Kidney (tissue), 13 donors: ENCODE measurements at regions not wholly inside any gene's neighbourhood (a gene's known extent, or its start where the extent isn't known, plus 50 kb on each side); places are given as distances from the start of the nearest gene placed in this dataset.

Experiments used
- DNase-seq, 5 donors: peaks; one replicate each; pipeline ENCODE4 v3.0.0-alpha.2; 2013 to 2020
- FAIRE-seq: peaks from 2 replicates; lab custom pipeline; 2012; peaks lifted over from hg19 to GRCh38; lab: Jason Lieb, UNC
- H3K27ac ChIP-seq, 2 donors: one replicate each; pipeline ENCODE4 v1.7.0; 2013; ENCODE audit warnings: low read depth in 2 of 2, low read length in 2 of 2, inconsistent platforms in 1 of 2
- H3K27me3 ChIP-seq: one replicate; pipeline ENCODE4 v1.7.1; 2013; ENCODE audit warnings: low read length, inconsistent platforms; ENCODE audit not compliant: control insufficient read depth, insufficient read depth
- H3K36me3 ChIP-seq, 3 donors: one replicate each; pipeline versions ENCODE4 v1.7.0 to v1.7.1; 2013; ENCODE audit warnings: low read length in 3 of 3, control low read depth in 1 of 3, inconsistent platforms in 1 of 3; ENCODE audit not compliant: insufficient read depth in 3 of 3, control insufficient read depth in 2 of 3
- H3K4me1 ChIP-seq, 3 donors: one replicate each; pipeline versions ENCODE4 v1.7.0 to v1.7.1; 2013; ENCODE audit warnings: low read length in 3 of 3, inconsistent platforms in 1 of 3, low read depth in 1 of 3; ENCODE audit not compliant: control insufficient read depth in 2 of 3, insufficient read depth in 2 of 3
- H3K4me3 ChIP-seq, 3 donors: one replicate each; pipeline versions ENCODE4 v1.7.0 to v1.8.1; 2013; ENCODE audit warnings: low read length in 3 of 3, control low read depth in 1 of 3, inconsistent platforms in 1 of 3
- H3K9ac ChIP-seq, 3 donors: one replicate each; pipeline versions ENCODE4 v1.7.0 to v1.7.1; 2013; ENCODE audit warnings: low read length in 3 of 3, control low read depth in 1 of 3, inconsistent platforms in 1 of 3
- H3K9me3 ChIP-seq, 3 donors: one replicate each; pipeline versions ENCODE4 v1.7.0 to v1.7.1; 2013; ENCODE audit warnings: low read length in 3 of 3, control low read depth in 1 of 3, inconsistent platforms in 1 of 3; ENCODE audit not compliant: control insufficient read depth in 2 of 3, insufficient read depth in 1 of 3
- intact Hi-C: fragments of 100-400 bp; cut with DNase I; formaldehyde crosslinking; loops from one replicate; pipeline ENCODE4 v1.11.1; 2022
- TF ChIP-seq, protein P1 (sequence below): IDR thresholded peaks from 3 replicates; pipeline ENCODE4 v1.5.1; 2012; ENCODE audit warnings: mild to moderate bottlenecking, moderate library complexity, borderline replicate concordance; ENCODE audit not compliant: insufficient read depth; ENCODE audit errors: extremely low read depth
- donor health status: control.
- donor health status: control.
- donor health status: control.
- donor health status: control.
- donor health status: control.
- donor health status: DM: yes; HTN: yes; CAD: no.
- donor health status: Normal renal cell carcinoma (clear cell type).

DNA sequence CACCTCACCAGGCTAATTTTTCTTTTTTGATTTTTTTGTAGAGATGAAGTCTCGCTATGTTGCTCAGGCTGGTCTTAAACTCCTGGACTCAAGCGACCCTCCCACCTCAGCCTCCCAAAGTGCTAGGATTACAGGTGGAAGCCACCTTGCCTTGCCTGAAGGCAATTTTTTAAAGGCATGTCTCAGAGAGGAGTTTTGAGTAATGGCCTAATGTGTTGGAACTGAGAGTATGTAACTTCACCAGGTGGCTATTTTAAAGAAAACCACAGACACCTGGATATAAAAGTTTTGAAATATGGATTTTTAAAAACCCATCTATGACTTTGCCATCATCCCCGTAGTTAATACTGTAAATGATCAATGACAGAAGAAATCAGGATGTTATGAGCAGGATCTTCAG, 119.8 kb upstream of the ATP8B1 start:
- intact Hi-C loops: no loop called here
- TF ChIP-seq, protein P1, sequence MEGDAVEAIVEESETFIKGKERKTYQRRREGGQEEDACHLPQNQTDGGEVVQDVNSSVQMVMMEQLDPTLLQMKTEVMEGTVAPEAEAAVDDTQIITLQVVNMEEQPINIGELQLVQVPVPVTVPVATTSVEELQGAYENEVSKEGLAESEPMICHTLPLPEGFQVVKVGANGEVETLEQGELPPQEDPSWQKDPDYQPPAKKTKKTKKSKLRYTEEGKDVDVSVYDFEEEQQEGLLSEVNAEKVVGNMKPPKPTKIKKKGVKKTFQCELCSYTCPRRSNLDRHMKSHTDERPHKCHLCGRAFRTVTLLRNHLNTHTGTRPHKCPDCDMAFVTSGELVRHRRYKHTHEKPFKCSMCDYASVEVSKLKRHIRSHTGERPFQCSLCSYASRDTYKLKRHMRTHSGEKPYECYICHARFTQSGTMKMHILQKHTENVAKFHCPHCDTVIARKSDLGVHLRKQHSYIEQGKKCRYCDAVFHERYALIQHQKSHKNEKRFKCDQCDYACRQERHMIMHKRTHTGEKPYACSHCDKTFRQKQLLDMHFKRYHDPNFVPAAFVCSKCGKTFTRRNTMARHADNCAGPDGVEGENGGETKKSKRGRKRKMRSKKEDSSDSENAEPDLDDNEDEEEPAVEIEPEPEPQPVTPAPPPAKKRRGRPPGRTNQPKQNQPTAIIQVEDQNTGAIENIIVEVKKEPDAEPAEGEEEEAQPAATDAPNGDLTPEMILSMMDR: no peak
- H3K27ac ChIP-seq: no peak overlapping the region
- H3K36me3 ChIP-seq: no peaks in the 10 kb centered on the region
- no peak for FAIRE-seq
- H3K27me3 ChIP-seq: no peaks in the 10 kb centered on the region
- no peak for DNase-seq
- no peak overlapping the region for H3K4me3 ChIP-seq
- no peaks in the 10 kb centered on the region for H3K4me1 ChIP-seq
- H3K9ac ChIP-seq: no peak overlapping the region
- H3K9me3 ChIP-seq: no peaks in the 10 kb centered on the region

DNA sequence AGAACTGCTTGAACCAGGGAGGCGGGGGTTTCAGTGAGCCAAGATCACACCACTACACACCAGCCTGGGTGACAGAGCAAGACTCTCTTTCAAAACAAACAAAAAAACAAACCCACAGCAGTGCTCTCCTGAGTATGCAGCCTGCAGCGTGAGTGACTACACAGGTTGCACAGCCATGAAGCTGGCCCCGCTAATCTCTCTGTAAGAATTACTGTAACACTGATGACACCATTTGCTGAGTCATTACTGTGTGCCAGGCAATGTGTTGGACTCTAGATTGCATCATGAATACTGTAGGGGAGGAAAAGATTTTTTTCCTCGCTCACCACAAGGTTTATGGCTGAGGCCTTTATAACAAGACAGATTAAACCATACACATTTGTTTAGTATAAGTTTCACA, 118.6 kb upstream of the ATP8B1 start:
- TF ChIP-seq, protein P1: no peak
- intact Hi-C loops: no loop called here
- Histone ChIP-seq H3K9ac (no peak overlapping the region), H3K27me3 (no peaks in the 10 kb centered on the region), H3K4me1 (no peaks in the 10 kb centered on the region), H3K9me3 (no peaks in the 10 kb centered on the region), H3K27ac (no peak overlapping the region), H3K36me3 (no peaks in the 10 kb centered on the region), H3K4me3 (no peak overlapping the region)
- FAIRE-seq: no peak
- no peak for DNase-seq

GRCh38 chr18:57920036-57920435, 116.9 kb upstream of the ATP8B1 start:
- DNase-seq (no peak), FAIRE-seq (no peak)
- Histone ChIP-seq H3K9ac (no peak overlapping the region), H3K9me3 (no peaks in the 10 kb centered on the region), H3K36me3 (no peaks in the 10 kb centered on the region), H3K4me1 (no peaks in the 10 kb centered on the region), H3K27ac (no peak overlapping the region), H3K27me3 (no peaks in the 10 kb centered on the region), H3K4me3 (no peak overlapping the region)
- intact Hi-C loops: no loop called here
- TF ChIP-seq, protein P1: no peak

GRCh38 chr18:57918601-57919000, 115.5 kb upstream of the ATP8B1 start:
- DNase-seq (no peak), FAIRE-seq (no peak)
- TF ChIP-seq, protein P1: no peak
- Histone ChIP-seq H3K36me3 (no peaks in the 10 kb centered on the region), H3K9ac (no peak overlapping the region), H3K4me1 (no peaks in the 10 kb centered on the region), H3K27ac (no peak overlapping the region), H3K27me3 (no peaks in the 10 kb centered on the region), H3K9me3 (no peaks in the 10 kb centered on the region), H3K4me3 (no peak overlapping the region)
- intact Hi-C loops: no loop called here
